DOHH2 (cell line): ENCODE measurements at regions not wholly inside any gene's neighbourhood (a gene's known extent, or its start where the extent isn't known, plus 50 kb on each side); places are given as distances from the start of the nearest gene placed in this dataset.

Experiments used
- CTCF ChIP-seq: fragments of 200-600 bp; sonication (generic); IDR thresholded peaks from one replicate; pipeline ENCODE4 v1.5.1; 2014; ENCODE audit warnings: antibody characterized with exemption, mild to moderate bottlenecking, low read depth, low read length; ENCODE audit not compliant: poor library complexity, severe bottlenecking
- EZH2phosphoT487 ChIP-seq: fragments of 200-600 bp; sonication (generic); IDR thresholded peaks from 2 replicates; pipeline ENCODE4 v1.6.1; 2017; ENCODE audit warnings: borderline replicate concordance, mild to moderate bottlenecking, antibody characterized with exemption, low read length, moderate library complexity, mixed read lengths

- TF ChIP-seq CTCF, result no peak
- TF ChIP-seq EZH2phosphoT487, result no peak
These were observed 106.7 kb upstream of the MBL2 start for GRCh38 chr10:52879091-52879807.
